Vagina (tissue), 2 donors: ENCODE measurements at regions not wholly inside any gene's neighbourhood (a gene's known extent, or its start where the extent isn't known, plus 50 kb on each side); places are given as distances from the start of the nearest gene placed in this dataset.

ENCODE experiments used
- CTCF ChIP-seq, 3 experiments: fragments of 450-650 bp in 2 of 3; fragments of 200-600 bp in 1 of 3; sonication (generic) in 1 of 3; IDR thresholded peaks; one replicate each; pipeline ENCODE4 v1.5.1; 2017 to 2019; ENCODE audit warnings: antibody characterized with exemption in 3 of 3, mild to moderate bottlenecking in 2 of 3, moderate library complexity in 2 of 3
- POLR2AphosphoS5 ChIP-seq, 2 donors: sonication (generic); formaldehyde crosslinking; IDR thresholded peaks; one replicate each; pipeline ENCODE4 v1.9.0; 2017; ENCODE audit warnings: antibody characterized with exemption in 2 of 2, mild to moderate bottlenecking in 2 of 2, low read depth in 1 of 2; ENCODE audit not compliant: insufficient read depth in 1 of 2

- TF ChIP-seq POLR2AphosphoS5 (IDR thresholded peaks at IDR 0.05; ENCODE audit: insufficient read depth in 1 of 2, low read depth in 1 of 2), result no peak
- no peak for TF ChIP-seq CTCF (IDR thresholded peaks at IDR 0.05)
Measured at GRCh38 chrX:31007321-31007720, 64.5 kb downstream of the FTHL17 start.
